ENCODE measurements at regions not wholly inside any gene's neighbourhood (a gene's known extent, or its start where the extent isn't known, plus 50 kb on each side); places are given as distances from the start of the nearest gene placed in this dataset.

DNA sequence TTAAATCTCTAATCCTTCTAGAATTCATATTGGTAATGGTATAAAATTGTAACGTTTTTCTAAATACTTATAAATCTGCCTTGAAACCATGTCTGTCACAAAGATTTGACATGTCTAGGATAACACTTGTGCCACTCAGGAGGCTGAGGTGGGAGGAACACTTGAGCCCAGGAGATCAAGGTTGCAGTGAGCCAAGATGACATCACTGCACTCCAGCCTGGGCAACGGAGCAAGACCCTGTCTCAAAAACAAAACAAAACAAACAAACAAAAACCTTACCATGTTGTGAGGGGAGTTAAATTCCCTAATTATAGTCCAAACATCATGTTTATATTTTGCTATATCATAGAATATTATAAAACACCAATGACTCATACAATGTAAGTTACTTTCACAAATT, 317.5 kb upstream of the SOX5 start:
- DNase-seq = no peak
- 69 to 79% methylated on average over 2 of the region's 2 CpGs for WGBS, 2 donors
- Histone ChIP-seq H3K4me3 (no peak overlapping the region), H3K4me1 (ENCODE audit: control insufficient read depth in 5 of 5, insufficient read depth in 5 of 5, low read length in 5 of 5) (no peaks in the 10 kb centered on the region), H3K27me3 (ENCODE audit: control insufficient read depth in 3 of 3, insufficient read depth in 3 of 3, low read length in 2 of 3) (no peaks in the 10 kb centered on the region), H3K27ac (ENCODE audit: low read depth in 1 of 2, low read length in 1 of 2) (no peak overlapping the region), H3K9ac (ENCODE audit: insufficient read depth in 1 of 2, low read length in 2 of 2) (no peak overlapping the region), H3K36me3 (ENCODE audit: control insufficient read depth in 4 of 4, insufficient read depth in 4 of 4, low read length in 4 of 4) (peaks cover 0 to 6% (median 0%) of the 10 kb centered on the region in 4 donors), H3K9me3 (ENCODE audit: control insufficient read depth in 4 of 4, insufficient read depth in 3 of 4, low read length in 3 of 4) (no peaks in the 10 kb centered on the region)
- ATAC-seq (ENCODE audit: insufficient read depth, low FRiP score) = no peak
- TF ChIP-seq, protein P1, sequence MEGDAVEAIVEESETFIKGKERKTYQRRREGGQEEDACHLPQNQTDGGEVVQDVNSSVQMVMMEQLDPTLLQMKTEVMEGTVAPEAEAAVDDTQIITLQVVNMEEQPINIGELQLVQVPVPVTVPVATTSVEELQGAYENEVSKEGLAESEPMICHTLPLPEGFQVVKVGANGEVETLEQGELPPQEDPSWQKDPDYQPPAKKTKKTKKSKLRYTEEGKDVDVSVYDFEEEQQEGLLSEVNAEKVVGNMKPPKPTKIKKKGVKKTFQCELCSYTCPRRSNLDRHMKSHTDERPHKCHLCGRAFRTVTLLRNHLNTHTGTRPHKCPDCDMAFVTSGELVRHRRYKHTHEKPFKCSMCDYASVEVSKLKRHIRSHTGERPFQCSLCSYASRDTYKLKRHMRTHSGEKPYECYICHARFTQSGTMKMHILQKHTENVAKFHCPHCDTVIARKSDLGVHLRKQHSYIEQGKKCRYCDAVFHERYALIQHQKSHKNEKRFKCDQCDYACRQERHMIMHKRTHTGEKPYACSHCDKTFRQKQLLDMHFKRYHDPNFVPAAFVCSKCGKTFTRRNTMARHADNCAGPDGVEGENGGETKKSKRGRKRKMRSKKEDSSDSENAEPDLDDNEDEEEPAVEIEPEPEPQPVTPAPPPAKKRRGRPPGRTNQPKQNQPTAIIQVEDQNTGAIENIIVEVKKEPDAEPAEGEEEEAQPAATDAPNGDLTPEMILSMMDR (IDR thresholded peaks at IDR 0.05; ENCODE audit: control extremely low read depth, extremely low read depth) = no peak

DNA sequence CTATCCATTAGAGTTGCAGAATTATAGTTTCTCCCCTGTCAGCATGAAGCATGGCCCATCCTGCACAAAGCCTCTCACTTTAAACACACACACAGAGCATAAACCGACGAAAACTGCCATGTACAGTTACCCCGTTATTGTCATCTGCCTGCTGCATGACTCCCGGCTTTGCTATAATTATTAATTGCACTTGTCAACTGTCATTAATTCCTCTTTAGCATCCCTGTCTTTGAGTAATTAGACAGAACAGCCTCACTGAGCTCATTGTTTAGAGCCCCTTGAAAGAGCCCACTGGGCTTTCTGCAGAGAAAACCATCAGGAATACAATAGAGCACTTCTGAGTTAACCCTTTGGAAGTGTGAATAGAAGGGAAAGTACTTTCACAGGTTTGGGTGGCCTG, 307.2 kb upstream of the SOX5 start:
- Histone ChIP-seq H3K4me1 (ENCODE audit: control insufficient read depth in 5 of 5, insufficient read depth in 5 of 5, low read length in 5 of 5) (peaks cover 0 to 4% (median 0%) of the 10 kb centered on the region in 5 donors), H3K9ac (ENCODE audit: insufficient read depth in 1 of 2, low read length in 2 of 2) (no peak overlapping the region), H3K27me3 (ENCODE audit: control insufficient read depth in 3 of 3, insufficient read depth in 3 of 3, low read length in 2 of 3) (no peaks in the 10 kb centered on the region), H3K4me3 (no peak overlapping the region), H3K27ac (ENCODE audit: low read depth in 1 of 2, low read length in 1 of 2) (no peak overlapping the region), H3K36me3 (ENCODE audit: control insufficient read depth in 4 of 4, insufficient read depth in 4 of 4, low read length in 4 of 4) (no peaks in the 10 kb centered on the region), H3K9me3 (ENCODE audit: control insufficient read depth in 4 of 4, insufficient read depth in 3 of 4, low read length in 3 of 4) (no peaks in the 10 kb centered on the region)
- 74 to 85% methylated on average over 4 of the region's 4 CpGs for WGBS, 2 donors
- TF ChIP-seq, protein P1 (IDR thresholded peaks at IDR 0.05; ENCODE audit: control extremely low read depth, extremely low read depth) = no peak
- ATAC-seq (ENCODE audit: insufficient read depth, low FRiP score) (no peak), DNase-seq (no peak)

GRCh38 chr12:24255920-24256665, 306.6 kb upstream of the SOX5 start:
- Histone ChIP-seq H3K9me3 (ENCODE audit: control insufficient read depth in 4 of 4, insufficient read depth in 3 of 4, low read length in 3 of 4) (no peaks in the 10 kb centered on the region), H3K4me3 (no peak overlapping the region), H3K4me1 (ENCODE audit: control insufficient read depth in 5 of 5, insufficient read depth in 5 of 5, low read length in 5 of 5) (peaks cover 0 to 4% (median 0%) of the 10 kb centered on the region in 5 donors), H3K9ac (ENCODE audit: insufficient read depth in 1 of 2, low read length in 2 of 2) (no peak overlapping the region), H3K27ac (ENCODE audit: low read depth in 1 of 2, low read length in 1 of 2) (no peak overlapping the region), H3K27me3 (ENCODE audit: control insufficient read depth in 3 of 3, insufficient read depth in 3 of 3, low read length in 2 of 3) (no peaks in the 10 kb centered on the region), H3K36me3 (ENCODE audit: control insufficient read depth in 4 of 4, insufficient read depth in 4 of 4, low read length in 4 of 4) (no peaks in the 10 kb centered on the region)
- ATAC-seq (ENCODE audit: insufficient read depth, low FRiP score) = no peak
- WGBS, 2 donors = 66 to 74% methylated on average over 7 of the region's 7 CpGs
- TF ChIP-seq, protein P1 (IDR thresholded peaks at IDR 0.05; ENCODE audit: control extremely low read depth, extremely low read depth) = no peak
- peak in 1 of 3 donors; percentile 6 for DNase-seq
